HG02798 (cell line): ENCODE measurements at regions not wholly inside any gene's neighbourhood (a gene's known extent, or its start where the extent isn't known, plus 50 kb on each side); places are given as distances from the start of the nearest gene placed in this dataset.
"Not testable (repeated sequence)": the region's sequence is repeated elsewhere in the genome, so short reads cannot be mapped to it uniquely, and the experiment has no call there.

Source experiments
- ATAC-seq: cut with Tn5 transposase; IDR thresholded peaks from one replicate; pipeline ENCODE4 v1.9.1; 2021; ENCODE audit warnings: mild to moderate bottlenecking; ENCODE audit not compliant: unreplicated experiment, poor library complexity

DNA sequence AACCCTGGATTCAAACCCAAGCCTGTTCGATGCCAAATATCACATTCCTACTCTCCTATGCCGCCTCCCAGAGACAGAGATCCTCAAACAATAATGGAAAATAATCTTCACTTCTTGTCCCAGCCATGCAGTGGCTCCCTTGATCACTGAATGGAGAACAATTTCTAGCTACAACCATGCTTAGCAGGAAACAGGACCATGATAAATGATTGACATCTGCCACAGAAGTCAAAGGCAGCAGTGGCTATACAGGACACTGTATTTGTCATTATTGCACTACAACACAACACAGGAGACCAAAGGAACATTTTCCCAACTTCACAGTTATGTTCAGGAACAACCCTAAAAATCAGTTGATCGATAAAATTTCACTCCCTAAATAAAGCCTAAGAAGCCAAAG lies 243.3 kb upstream of the SLC7A11 start:
- ATAC-seq = no peak

DNA sequence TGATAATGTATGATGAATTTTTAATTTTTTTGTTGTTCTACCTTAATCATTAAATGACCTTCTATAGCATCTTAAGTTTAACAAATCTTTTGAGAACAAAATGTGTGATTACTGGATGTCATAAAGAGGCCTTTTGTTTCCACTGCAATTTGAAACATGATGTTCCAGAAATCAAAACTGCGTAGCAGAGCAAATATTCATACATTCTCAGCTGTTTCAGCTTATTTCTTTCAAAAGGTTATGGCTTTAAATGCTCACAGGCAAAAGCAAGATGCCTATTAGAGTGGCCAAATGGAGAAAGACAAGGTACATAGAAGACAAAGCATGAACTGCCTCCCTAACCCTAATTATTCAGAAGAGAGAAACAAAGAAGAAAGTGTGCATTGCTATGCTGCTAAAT lies 233.0 kb upstream of the SLC7A11 start:
- ATAC-seq = no peak

DNA sequence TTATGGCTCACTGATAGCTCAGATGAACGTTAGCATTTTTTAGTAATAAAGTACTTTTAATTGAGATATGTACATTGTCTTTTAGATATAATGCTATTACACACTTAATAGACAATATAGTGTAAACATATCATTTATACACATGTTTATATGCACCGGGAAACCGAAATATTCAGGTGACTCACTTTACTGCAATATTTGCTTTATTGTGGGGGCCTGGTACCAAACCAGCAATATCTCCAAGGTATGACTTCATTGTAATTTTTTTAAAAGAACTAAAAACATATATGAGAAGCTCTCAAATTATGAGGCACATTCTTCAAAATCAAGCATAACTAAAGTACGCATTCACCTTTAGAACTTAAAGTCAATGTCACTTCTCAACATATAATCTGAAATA lies 231.2 kb upstream of the SLC7A11 start:
- no peak for ATAC-seq

DNA sequence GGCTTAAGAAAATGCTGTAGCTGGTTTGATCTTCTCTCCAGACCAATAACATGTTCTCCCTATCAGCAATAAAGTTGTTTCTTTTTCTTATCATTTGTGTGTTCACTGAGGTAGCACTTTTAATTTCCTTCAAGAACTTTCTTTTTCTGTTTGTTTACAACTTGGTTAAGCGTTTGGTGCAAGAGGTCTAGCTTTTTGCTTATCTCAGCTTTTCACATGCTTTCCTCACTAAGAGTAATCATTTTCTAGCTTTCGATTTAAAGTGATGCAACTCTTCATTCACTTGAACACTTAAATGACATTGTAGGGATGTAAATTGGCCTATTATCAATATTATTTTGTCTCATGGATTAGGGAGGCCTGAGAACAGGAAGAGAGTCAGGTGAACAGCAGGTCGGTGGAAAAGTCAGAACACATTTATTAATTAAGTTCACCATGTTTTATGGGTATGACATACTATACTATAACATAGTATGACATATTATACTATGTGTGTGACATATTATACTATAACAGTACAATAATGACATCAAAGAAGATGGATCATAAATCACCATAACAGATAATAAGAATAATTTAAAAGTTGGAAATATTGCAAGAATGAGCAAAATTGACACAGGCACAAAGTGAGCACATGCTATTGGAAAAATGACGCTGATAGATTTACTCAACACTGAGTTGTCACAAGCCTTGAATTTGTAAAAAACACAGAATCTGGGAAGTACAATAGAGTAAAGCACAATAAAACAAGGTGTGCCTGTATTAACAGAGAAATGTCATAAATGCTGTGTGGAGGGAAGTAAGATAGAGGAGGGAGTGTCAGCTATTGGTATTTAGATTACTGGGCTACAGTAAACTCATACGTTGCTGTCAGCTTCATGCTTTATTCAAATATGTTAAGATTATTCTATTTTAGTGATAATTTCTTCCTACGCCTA lies 218.6 kb upstream of the SLC7A11 start:
- no peak for ATAC-seq

DNA sequence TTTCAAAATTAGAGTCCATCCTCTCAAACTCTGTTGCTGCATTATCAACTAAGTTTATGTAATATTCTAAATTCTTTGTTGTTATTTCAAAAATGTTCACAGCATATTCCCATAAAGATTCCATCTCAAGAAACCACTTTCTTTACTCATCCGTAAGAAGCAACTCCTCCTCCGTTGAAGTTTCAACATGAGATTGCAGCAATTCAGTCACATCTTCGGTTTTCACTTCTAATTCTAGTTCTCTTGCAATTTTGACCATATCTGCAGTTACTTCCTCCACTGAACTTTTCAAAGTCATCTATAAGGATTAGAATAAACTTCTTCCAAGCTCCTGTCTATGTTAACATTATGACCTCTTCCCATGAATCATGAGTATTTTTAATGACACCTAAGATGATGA lies 216.6 kb upstream of the SLC7A11 start:
- ATAC-seq = no peak

DNA sequence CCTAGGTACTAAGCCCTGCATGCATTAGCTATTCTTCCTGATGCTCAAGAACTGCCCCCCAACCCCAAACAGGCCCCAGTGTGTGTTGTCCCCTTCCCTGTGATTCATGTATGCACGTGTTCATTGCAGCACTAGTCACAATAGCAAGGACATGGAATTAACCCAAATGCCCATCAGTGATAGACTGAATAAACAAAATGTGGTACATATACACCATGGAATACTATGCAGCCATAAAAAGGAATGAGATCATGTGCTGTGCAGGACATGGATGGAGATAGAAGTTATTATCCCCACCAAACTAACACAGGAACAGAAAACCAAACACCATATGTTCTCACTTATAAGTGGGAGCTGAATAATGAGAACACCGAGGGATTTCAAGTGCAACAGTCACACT lies 214.2 kb upstream of the SLC7A11 start:
- ATAC-seq = not testable (repeated sequence)

DNA sequence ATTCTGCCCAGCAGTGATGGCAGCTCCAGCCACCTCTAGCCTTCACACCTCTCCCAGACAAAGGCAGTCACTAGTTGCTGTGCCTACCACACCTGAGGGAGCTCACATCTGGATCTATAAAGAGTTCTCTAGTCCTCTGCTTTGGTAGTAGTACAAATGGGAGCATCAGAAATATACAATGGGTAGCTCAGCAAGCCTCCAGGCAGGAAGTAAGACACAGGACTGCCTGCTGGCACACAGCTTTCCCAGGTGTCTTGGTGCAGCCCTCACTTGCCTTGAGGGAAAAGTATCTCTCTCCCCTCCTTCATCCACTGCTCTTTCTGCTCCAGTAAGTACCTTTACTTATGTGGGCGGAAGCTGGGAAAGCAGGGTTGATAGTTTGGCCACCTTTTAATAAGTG lies 212.9 kb upstream of the SLC7A11 start:
- no peak for ATAC-seq

DNA sequence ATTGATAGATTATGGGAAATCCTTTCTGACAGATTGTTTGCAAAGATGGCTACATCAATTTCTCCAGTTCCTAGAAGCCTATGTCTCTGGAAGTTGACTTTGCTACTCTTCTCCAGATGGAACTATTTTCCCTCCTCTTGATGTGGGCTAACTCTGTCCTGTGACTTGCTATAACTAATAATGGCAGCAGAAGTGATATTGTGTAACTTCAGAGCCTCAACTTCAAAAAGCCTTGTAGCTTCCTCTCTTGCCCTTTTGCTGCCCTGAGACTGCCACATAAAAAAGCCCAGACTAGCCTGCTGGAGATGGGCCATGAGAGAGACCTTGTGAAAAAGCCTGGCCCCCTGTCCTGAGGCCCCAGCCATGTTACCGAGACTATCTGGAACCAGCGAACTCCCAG lies 210.7 kb upstream of the SLC7A11 start:
- no peak for ATAC-seq

DNA sequence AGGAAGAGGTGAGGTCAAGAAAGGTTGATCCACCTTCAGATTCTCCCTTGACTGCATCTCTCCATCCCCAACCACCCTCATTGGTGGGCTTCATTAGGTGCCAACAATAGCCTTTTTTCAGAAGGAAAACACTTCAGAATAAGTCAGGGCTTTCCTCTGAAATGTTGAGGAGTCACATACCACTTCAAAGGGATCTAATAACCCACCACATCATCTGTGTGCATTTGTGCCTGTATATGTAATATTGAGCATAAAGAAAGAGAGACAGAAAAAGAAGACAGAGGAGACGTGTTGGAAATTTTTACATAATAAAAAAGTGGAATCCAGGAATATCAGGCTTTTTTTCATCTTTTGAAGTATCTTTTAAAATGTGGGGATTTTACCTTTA lies 209.1 kb upstream of the SLC7A11 start:
- no peak for ATAC-seq

DNA sequence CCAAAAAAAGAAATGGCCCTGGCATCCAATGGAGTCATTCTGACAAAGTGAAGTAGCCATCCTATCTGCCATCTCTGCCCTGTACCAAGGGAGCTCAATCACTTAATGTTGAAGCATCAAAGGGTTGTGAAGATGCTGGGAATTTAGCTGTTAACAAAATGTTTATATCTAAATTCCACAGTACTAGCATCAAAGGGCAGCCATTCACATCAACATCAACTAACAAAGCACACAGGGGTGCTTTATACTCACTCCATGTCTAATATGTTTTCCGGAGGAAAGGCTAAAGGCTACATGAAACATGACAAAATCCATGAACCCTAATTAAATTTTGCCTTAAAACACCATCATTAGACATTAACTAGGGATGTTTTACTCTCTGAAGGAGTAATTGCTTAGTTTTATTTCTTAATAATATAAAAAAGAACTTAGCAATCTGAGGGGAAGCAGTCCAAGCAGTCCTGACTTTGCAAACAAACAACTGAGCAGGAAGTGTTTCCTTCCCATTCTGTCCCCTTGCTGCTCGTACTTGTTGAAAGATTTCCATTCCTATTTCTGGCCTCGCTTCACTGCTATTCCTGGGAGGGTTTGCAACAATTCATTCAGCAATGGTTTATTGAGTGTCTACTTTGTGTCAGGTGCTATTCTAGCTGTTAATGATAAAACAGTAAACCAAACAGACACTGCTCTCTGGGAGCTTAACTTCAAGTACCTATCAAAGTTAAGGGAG lies 208.6 kb upstream of the SLC7A11 start:
- ATAC-seq = no peak

DNA sequence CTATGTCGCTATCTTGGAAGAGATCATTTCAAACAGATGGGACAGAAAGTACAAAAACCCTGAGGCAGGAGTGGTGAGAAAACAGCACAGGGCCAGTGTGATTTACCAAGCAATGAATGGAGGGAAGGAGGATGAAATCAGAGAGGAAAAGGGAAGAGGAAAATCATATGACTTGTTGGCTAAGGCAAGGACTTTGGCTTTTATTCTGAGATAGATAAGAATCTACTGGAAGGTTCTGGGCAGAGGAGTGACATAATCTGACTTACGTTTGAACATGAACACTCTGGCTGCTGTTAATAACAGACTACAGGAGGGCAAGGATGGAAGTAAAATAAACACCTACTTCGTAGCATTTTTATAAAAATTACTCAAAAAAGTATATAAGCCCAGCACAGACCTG lies 207.8 kb upstream of the SLC7A11 start:
- no peak for ATAC-seq

DNA sequence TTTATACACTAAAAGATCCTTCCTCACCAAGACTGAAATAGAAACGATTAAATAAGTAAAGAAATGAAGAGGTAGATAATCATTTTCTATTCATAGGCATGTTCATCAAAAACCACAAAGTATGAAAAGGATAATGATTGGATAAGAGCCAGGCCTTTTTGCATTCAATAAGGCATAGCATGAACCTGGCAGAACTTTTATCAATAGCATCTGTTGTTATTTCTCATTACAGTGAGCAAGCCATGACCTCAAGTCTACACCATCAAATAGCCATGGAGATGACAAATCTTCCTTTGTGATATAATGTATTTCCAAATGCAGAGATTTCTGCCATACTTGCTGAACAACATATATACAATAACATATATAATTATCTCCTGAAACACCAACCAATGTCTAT lies 206.0 kb upstream of the SLC7A11 start:
- no peak for ATAC-seq

DNA sequence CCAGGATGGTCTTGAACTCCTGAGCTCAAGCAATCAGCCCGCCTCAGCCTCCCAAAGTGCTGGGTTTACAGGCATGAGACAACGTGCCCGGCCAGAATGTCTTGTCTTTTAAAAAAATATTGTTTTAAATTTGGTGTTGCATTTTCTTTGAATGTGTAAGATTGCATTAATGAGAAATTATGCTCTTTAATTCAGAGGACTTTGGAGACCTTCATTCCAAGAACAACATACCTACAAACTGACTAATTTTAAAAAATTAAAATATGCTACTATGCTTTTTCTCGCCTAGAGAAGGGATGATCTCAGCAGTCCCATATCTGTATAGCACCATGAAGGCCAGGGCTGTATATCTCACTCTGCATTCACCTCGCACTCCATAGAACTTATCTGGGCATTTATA lies 204.3 kb upstream of the SLC7A11 start:
- no peak for ATAC-seq

DNA sequence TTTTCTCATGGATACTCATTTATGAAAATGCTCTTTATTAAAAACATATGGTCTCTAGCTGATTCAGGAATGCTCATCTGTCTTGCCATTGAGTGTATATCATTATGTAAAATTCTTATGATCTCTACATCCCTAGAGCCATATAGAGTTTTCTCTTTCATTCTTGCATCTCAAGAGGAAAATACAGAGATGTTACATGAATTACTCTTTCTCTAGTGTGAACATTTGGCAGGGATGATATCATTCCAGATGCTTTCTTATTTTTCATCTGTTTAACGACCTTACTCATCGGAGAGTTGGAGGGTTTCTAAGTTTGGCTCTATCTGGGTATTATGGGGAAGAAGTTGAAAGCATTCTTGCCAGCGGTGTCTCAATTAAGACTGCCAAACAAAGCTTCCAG lies 202.9 kb upstream of the SLC7A11 start:
- ATAC-seq = no peak

DNA sequence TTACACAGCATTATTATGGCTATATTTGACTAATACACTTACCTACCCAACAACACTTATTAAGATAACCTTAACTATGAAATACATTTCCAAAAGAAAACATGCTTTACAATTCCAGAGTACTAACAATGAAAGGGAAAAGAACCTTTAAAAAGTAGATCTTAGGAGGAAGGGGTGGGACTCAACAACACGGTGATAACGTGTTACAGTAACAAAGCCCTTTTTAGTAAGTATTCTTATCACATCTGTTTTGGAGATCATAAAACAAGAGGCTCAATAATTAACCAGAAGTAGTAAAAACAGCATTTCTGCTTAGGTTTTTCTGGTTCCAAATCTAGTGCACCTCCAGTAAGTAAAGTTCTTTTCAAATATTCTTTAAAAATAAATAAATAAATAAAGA lies 202.1 kb upstream of the SLC7A11 start:
- ATAC-seq = no peak

DNA sequence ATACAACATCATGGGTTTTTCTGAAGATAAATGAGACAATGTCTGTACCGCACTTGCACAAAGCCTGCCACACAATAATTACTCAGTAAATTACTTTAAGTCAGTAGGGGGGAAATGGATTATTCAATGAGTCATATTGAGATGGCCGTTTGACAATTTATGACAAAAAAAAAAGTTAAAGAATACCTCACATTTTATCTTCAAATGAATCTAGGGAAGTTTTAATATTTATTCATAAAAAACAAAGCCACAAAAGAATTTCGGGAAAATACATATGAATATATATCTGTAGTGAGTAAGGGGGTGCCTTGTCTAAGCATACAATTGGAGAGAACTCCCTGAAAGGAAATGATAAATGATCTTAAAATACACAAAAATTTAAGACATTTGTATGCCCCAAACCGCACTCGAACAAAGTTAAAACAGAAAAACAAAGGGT lies 197.0 kb upstream of the SLC7A11 start:
- no peak for ATAC-seq

DNA sequence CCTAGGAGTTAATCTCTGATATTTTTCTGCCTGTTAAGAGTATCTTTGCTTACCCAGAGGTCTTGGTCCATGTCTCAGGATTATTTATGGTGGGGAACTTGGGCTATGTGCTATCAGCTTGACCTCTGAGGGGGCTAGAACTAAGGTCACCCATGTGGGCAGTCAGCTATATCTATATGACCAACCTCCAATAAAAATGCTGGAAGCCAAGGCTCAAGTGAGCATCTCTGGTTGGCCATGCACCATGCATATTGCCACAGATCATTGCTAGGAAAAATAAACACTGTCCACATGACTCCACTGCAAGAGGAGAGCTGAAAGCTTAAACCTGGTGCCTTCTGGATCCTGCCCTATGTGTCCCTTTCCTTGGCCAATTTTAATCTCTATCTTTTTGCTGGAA lies 196.5 kb upstream of the SLC7A11 start:
- ATAC-seq = no peak

DNA sequence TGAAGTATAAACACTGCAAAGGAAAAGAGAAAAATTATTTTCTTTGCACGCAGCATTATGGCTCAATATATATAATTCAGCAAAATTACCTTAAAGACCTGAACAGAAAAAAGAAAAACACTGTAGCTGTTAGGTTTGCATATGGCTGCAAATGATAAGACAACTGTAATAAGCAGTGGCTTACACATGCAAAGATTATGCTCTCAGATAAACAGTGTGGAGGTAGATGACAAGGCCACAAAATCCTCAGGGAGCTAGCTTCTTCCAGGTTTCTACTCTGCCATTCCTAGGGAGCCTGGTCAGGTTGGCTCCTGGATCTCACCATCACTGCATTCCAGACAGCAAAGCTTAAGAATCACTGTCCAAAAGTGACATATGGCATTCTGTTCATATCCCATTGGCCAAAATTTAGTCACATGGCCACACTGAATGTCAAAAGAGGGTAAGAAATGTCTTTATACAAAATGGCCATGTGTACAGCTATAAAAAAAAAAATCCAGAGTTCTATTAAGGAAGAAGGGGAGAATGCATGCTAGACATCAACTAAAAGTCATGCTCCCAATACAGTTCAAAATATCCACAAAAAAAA lies 195.2 kb upstream of the SLC7A11 start:
- no peak for ATAC-seq

DNA sequence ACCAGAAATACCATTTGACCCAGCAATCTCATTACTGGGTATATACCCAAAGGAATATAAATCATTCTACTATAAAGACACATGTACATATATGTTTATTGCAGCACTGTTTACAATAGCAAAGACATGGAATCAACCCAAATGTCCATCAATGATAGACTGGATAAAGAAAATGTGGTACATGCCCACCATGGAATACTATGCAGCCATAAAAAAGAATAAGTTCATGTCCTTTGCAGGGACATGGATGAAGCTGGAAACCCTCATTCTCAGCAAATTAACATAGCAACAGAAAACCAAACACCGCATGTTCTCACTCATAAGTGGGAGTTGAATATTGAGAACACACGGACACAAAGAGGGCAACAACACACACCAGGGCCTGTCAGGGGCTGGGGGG lies 193.6 kb upstream of the SLC7A11 start:
- not testable (repeated sequence) for ATAC-seq

DNA sequence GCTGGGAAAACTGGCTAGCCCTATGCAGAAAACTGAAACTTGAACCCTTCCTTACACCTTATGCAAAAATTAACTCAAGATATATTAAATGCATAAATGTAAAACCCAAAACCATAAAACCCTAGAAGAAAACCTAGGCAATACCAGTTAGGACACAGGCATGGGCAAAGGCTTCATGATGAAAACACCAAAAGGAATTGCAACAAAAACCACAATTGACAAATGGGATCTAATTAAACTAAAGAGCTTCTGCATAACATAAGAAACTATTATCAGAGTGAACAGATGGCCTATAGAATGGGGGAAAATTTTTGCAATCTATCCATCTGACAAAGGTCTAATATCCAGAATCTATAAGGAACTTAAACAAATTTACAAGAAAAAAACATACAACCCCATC lies 192.9 kb upstream of the SLC7A11 start:
- ATAC-seq = not testable (repeated sequence)

DNA sequence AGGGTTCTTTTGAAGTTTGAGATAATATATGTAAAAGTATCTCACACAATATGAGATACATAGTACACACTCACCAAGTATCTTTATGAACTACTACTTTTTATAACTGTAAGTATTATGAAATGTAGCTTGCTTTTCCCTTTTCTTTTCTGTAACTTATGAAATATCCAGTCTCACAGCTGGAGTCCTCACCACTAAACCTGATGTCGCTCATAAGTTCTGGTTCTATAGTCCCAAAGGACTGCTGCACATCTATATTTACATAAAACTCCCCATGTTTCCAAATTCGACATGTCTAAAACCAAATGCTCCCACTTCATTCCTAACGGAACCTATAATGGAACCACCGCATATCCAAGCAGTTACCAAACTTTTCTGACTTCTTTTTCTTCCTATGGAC lies 186.5 kb upstream of the SLC7A11 start:
- ATAC-seq = no peak
